Stimulated activated CD4-positive, alpha-beta T cell treated with anti-CD3 and anti-CD28 coated beads, Interleukin-2, amount 100 ng/mL, for 48 hours (primary cell): ENCODE measurements at regions not wholly inside any gene's neighbourhood (a gene's known extent, or its start where the extent isn't known, plus 50 kb on each side); places are given as distances from the start of the nearest gene placed in this dataset.

Experiments used
- DNase-seq, 2 donors: peaks; one replicate each; pipeline ENCODE4 v3.0.0-alpha.2; 2020

- DNase-seq = no peak
These were observed 154.1 kb upstream of the PDE10A start for GRCh38 chr6:165817148-165817547.

- no peak for DNase-seq
These were observed 151.6 kb upstream of the PDE10A start for GRCh38 chr6:165814679-165815078.

GRCh38 chr6:165811512-165811911 is 148.5 kb upstream of the PDE10A start:
- DNase-seq = no peak

- DNase-seq = no peak
These were observed 145.0 kb upstream of the PDE10A start for GRCh38 chr6:165808021-165808420.

- DNase-seq = no peak
These were observed 144.4 kb upstream of the PDE10A start for GRCh38 chr6:165807249-165807960.

- DNase-seq = no peak
These were observed 143.2 kb upstream of the PDE10A start for GRCh38 chr6:165806126-165806810.

- no peak for DNase-seq
These were observed 142.6 kb upstream of the PDE10A start for GRCh38 chr6:165805636-165806035.

GRCh38 chr6:165805067-165805555 is 142.1 kb upstream of the PDE10A start:
- DNase-seq = no peak

- DNase-seq = no peak
These were observed 141.5 kb upstream of the PDE10A start for GRCh38 chr6:165804331-165805066.

- DNase-seq = no peak
These were observed 137.3 kb upstream of the PDE10A start for GRCh38 chr6:165800337-165800736.

- DNase-seq = no peak
These were observed 136.5 kb upstream of the PDE10A start for GRCh38 chr6:165799391-165800153.

GRCh38 chr6:165798991-165799390 is 135.9 kb upstream of the PDE10A start:
- no peak for DNase-seq

- DNase-seq = no peak
These were observed 131.1 kb upstream of the PDE10A start for GRCh38 chr6:165794179-165794601.

GRCh38 chr6:165793287-165793825 is 130.3 kb upstream of the PDE10A start:
- no peak for DNase-seq

GRCh38 chr6:165791876-165792437 is 128.9 kb upstream of the PDE10A start:
- no peak for DNase-seq

- no peak for DNase-seq
These were observed 128.3 kb upstream of the PDE10A start for GRCh38 chr6:165791306-165791705.

GRCh38 chr6:165782812-165783211 is 119.8 kb upstream of the PDE10A start:
- DNase-seq = no peak

GRCh38 chr6:165782134-165782533 is 119.1 kb upstream of the PDE10A start:
- DNase-seq = no peak

GRCh38 chr6:165777680-165778079 is 114.6 kb upstream of the PDE10A start:
- no peak for DNase-seq

- no peak for DNase-seq
These were observed 113.7 kb upstream of the PDE10A start for GRCh38 chr6:165776691-165777090.

- DNase-seq = no peak
These were observed 112.7 kb upstream of the PDE10A start for GRCh38 chr6:165775721-165776120.

- DNase-seq = no peak
These were observed 112.0 kb upstream of the PDE10A start for GRCh38 chr6:165774903-165775601.
